Vagina (tissue), 2 donors: ENCODE measurements at regions not wholly inside any gene's neighbourhood (a gene's known extent, or its start where the extent isn't known, plus 50 kb on each side); places are given as distances from the start of the nearest gene placed in this dataset.

Experiments
- CTCF ChIP-seq, 3 experiments: fragments of 450-650 bp in 2 of 3; fragments of 200-600 bp in 1 of 3; sonication (generic) in 1 of 3; IDR thresholded peaks; one replicate each; pipeline ENCODE4 v1.5.1; 2017 to 2019; ENCODE audit warnings: antibody characterized with exemption in 3 of 3, mild to moderate bottlenecking in 2 of 3, moderate library complexity in 2 of 3
- POLR2A ChIP-seq, 2 donors: fragments of 450-650 bp; IDR thresholded peaks; one replicate each; pipeline ENCODE4 v1.6.1; 2017; ENCODE audit warnings: antibody characterized with exemption in 2 of 2, mild to moderate bottlenecking in 2 of 2, moderate library complexity in 2 of 2
- POLR2AphosphoS5 ChIP-seq, 2 donors: sonication (generic); formaldehyde crosslinking; IDR thresholded peaks; one replicate each; pipeline ENCODE4 v1.9.0; 2017; ENCODE audit warnings: antibody characterized with exemption in 2 of 2, mild to moderate bottlenecking in 2 of 2, low read depth in 1 of 2; ENCODE audit not compliant: insufficient read depth in 1 of 2

DNA sequence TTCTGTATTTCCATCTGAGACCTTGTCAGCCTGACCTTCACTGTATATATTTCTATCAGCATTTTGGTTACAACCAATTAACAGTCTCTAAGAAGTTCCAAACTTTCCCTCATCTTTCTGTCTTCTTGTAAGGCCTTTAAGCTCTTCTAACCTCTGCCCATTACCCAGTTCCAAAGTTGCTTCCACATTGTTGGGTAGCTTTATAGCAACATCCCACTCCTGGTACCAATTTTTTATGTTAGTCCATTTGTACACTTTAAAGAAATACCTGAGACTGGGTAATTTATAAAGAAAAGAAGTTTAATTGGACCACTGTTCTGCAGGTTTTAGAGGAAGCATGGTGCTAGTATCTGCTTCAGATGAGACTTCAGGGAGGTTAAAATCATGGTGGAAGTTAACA, 1979.7 kb upstream of the RAG2 start:
- TF ChIP-seq CTCF (IDR thresholded peaks at IDR 0.05) (no peak), POLR2A (IDR thresholded peaks at IDR 0.05) (no peak), POLR2AphosphoS5 (IDR thresholded peaks at IDR 0.05; ENCODE audit: insufficient read depth in 1 of 2, low read depth in 1 of 2) (no peak)
